GM19467 (cell line): ENCODE measurements at regions not wholly inside any gene's neighbourhood (a gene's known extent, or its start where the extent isn't known, plus 50 kb on each side); places are given as distances from the start of the nearest gene placed in this dataset.

Experiments used
- ATAC-seq: cut with Tn5 transposase; IDR thresholded peaks from one replicate; pipeline ENCODE4 v1.9.1; 2021; ENCODE audit warnings: mild to moderate bottlenecking, moderate library complexity; ENCODE audit not compliant: unreplicated experiment

- no peak for ATAC-seq
Measured at GRCh38 chr2:117762454-117762853, 52.0 kb upstream of the DDX18 start.

- no peak for ATAC-seq
Measured at GRCh38 chr2:117763804-117764203, 50.7 kb upstream of the DDX18 start.
